ENCODE measurements at regions not wholly inside any gene's neighbourhood (a gene's known extent, or its start where the extent isn't known, plus 50 kb on each side); places are given as distances from the start of the nearest gene placed in this dataset.

DNA sequence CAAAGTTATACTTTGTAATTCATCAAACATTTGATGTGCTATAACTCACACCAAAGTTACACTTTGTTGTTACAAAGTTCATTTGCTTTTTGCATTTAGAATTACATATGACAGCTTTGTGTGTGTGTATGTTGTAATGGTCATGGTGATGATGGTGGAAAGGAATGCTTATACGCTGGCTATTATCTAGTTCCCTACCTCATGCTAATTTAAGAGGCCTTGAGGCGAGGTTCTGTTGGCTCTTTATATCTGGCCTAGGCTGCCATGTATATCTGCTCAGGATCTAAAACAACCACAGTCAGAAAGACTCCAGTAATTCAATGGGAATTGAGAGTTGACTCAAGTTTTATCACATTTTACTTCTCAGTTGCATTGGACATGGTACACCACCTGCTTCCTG, 123.4 kb downstream of the SLC17A6 start:
- 87 to 95% methylated on average over 2 of the region's 2 CpGs for WGBS, 2 donors
- DNase-seq, result no peak
- Histone ChIP-seq H3K9me3 (ENCODE audit: control insufficient read depth in 4 of 4, insufficient read depth in 3 of 4, low read length in 3 of 4) (no peaks in the 10 kb centered on the region), H3K4me3 (no peak overlapping the region), H3K36me3 (ENCODE audit: control insufficient read depth in 4 of 4, insufficient read depth in 4 of 4, low read length in 4 of 4) (no peaks in the 10 kb centered on the region), H3K9ac (ENCODE audit: insufficient read depth in 1 of 2, low read length in 2 of 2) (no peak overlapping the region), H3K4me1 (ENCODE audit: control insufficient read depth in 5 of 5, insufficient read depth in 5 of 5, low read length in 5 of 5) (no peaks in the 10 kb centered on the region), H3K27ac (ENCODE audit: low read depth in 1 of 2, low read length in 1 of 2) (no peak overlapping the region), H3K27me3 (ENCODE audit: control insufficient read depth in 3 of 3, insufficient read depth in 3 of 3, low read length in 2 of 3) (no peaks in the 10 kb centered on the region)
- ATAC-seq (ENCODE audit: insufficient read depth, low FRiP score), result no peak
- TF ChIP-seq, protein P1, sequence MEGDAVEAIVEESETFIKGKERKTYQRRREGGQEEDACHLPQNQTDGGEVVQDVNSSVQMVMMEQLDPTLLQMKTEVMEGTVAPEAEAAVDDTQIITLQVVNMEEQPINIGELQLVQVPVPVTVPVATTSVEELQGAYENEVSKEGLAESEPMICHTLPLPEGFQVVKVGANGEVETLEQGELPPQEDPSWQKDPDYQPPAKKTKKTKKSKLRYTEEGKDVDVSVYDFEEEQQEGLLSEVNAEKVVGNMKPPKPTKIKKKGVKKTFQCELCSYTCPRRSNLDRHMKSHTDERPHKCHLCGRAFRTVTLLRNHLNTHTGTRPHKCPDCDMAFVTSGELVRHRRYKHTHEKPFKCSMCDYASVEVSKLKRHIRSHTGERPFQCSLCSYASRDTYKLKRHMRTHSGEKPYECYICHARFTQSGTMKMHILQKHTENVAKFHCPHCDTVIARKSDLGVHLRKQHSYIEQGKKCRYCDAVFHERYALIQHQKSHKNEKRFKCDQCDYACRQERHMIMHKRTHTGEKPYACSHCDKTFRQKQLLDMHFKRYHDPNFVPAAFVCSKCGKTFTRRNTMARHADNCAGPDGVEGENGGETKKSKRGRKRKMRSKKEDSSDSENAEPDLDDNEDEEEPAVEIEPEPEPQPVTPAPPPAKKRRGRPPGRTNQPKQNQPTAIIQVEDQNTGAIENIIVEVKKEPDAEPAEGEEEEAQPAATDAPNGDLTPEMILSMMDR (IDR thresholded peaks at IDR 0.05; ENCODE audit: control extremely low read depth, extremely low read depth), result no peak

DNA sequence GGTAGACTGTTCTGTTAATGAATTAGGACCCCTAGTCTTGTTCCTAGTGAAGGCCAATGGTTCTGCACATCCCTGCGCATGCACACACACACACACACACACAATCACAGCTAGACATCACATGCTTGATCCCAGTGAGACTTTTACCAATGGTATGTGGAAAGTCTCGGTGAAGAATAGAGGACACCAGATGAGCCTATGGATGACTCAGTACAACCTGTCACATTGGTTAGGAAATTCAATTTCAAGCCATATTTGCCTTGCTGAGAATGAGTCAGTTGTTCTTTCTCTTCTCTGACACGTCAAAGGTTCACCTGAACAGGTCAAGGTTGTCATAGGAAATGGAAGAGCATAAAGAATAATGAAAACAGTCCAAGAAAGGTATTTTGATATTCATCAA, 122.0 kb downstream of the SLC17A6 start:
- Histone ChIP-seq H3K36me3 (ENCODE audit: control insufficient read depth in 4 of 4, insufficient read depth in 4 of 4, low read length in 4 of 4) (no peaks in the 10 kb centered on the region), H3K9ac (ENCODE audit: insufficient read depth in 1 of 2, low read length in 2 of 2) (no peak overlapping the region), H3K4me1 (ENCODE audit: control insufficient read depth in 5 of 5, insufficient read depth in 5 of 5, low read length in 5 of 5) (no peaks in the 10 kb centered on the region), H3K27me3 (ENCODE audit: control insufficient read depth in 3 of 3, insufficient read depth in 3 of 3, low read length in 2 of 3) (no peaks in the 10 kb centered on the region), H3K27ac (ENCODE audit: low read depth in 1 of 2, low read length in 1 of 2) (no peak overlapping the region), H3K9me3 (ENCODE audit: control insufficient read depth in 4 of 4, insufficient read depth in 3 of 4, low read length in 3 of 4) (no peaks in the 10 kb centered on the region), H3K4me3 (no peak overlapping the region)
- no peak for DNase-seq
- WGBS, 2 donors, result 84 to 88% methylated on average over 3 of the region's 3 CpGs
- ATAC-seq (ENCODE audit: insufficient read depth, low FRiP score), result no peak
- TF ChIP-seq, protein P1 (IDR thresholded peaks at IDR 0.05; ENCODE audit: control extremely low read depth, extremely low read depth), result no peak

DNA sequence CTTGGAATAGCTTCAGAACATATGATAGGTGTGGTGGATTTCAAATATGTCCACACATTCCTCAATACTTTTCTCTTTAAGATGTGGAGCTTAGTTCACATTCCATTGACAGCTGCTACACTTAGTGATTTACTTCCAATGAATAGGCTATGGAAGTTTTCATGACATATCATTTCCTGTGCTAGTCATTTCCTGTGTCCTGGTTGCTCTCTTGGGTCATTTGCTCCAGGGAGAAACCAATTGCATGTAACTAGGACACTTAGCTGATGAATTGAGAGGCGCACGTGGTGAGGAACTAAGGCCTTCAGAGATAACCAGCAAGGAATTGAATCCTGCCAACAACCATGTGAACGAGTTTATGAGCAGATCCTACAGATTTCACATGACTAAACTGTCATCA, 120.9 kb downstream of the SLC17A6 start:
- 53 to 60% methylated on average over 3 of the region's 3 CpGs for WGBS, 2 donors
- no peaks in the 10 kb centered on the region for H3K9me3 ChIP-seq (ENCODE audit: control insufficient read depth in 4 of 4, insufficient read depth in 3 of 4, low read length in 3 of 4)
- no peak overlapping the region for H3K27ac ChIP-seq (ENCODE audit: low read depth in 1 of 2, low read length in 1 of 2)
- no peak overlapping the region for H3K4me3 ChIP-seq
- no peak for DNase-seq
- ATAC-seq (ENCODE audit: insufficient read depth, low FRiP score), result no peak
- H3K27me3 ChIP-seq (ENCODE audit: control insufficient read depth in 3 of 3, insufficient read depth in 3 of 3, low read length in 2 of 3), result no peaks in the 10 kb centered on the region
- no peak overlapping the region for H3K9ac ChIP-seq (ENCODE audit: insufficient read depth in 1 of 2, low read length in 2 of 2)
- no peaks in the 10 kb centered on the region for H3K4me1 ChIP-seq (ENCODE audit: control insufficient read depth in 5 of 5, insufficient read depth in 5 of 5, low read length in 5 of 5)
- H3K36me3 ChIP-seq (ENCODE audit: control insufficient read depth in 4 of 4, insufficient read depth in 4 of 4, low read length in 4 of 4), result no peaks in the 10 kb centered on the region
- TF ChIP-seq, protein P1 (IDR thresholded peaks at IDR 0.05; ENCODE audit: control extremely low read depth, extremely low read depth), result no peak

DNA sequence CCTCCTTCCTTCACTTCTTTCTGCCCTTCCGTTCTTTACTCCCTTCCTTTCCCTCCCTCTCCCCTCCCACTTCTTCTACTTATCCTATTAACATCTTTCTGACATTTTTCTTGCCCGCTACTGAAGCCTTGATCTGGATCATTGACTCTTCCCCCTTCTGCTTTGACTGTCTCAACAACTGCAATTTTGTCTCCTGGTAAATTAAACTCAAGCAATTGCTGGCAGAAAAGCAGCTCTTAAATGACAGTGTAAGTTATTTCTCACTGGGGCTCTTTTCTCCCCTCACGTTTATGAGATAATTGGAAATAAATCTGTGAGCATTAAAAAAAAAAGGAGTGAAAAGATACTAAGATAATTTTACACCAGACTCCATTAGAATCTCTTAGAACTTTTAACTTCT, 120.0 kb downstream of the SLC17A6 start:
- no peaks in the 10 kb centered on the region for H3K4me1 ChIP-seq (ENCODE audit: control insufficient read depth in 5 of 5, insufficient read depth in 5 of 5, low read length in 5 of 5)
- no peak for DNase-seq
- H3K9ac ChIP-seq (ENCODE audit: insufficient read depth in 1 of 2, low read length in 2 of 2), result no peak overlapping the region
- H3K9me3 ChIP-seq (ENCODE audit: control insufficient read depth in 4 of 4, insufficient read depth in 3 of 4, low read length in 3 of 4), result no peaks in the 10 kb centered on the region
- H3K36me3 ChIP-seq (ENCODE audit: control insufficient read depth in 4 of 4, insufficient read depth in 4 of 4, low read length in 4 of 4), result no peaks in the 10 kb centered on the region
- H3K4me3 ChIP-seq, result no peak overlapping the region
- TF ChIP-seq, protein P1 (IDR thresholded peaks at IDR 0.05; ENCODE audit: control extremely low read depth, extremely low read depth), result no peak
- ATAC-seq (ENCODE audit: insufficient read depth, low FRiP score), result no peak
- no peaks in the 10 kb centered on the region for H3K27me3 ChIP-seq (ENCODE audit: control insufficient read depth in 3 of 3, insufficient read depth in 3 of 3, low read length in 2 of 3)
- no peak overlapping the region for H3K27ac ChIP-seq (ENCODE audit: low read depth in 1 of 2, low read length in 1 of 2)
- WGBS, 2 donors, result 65 to 68% methylated on average over 3 of the region's 3 CpGs
